Mammary epithelial cell (primary cell): ENCODE measurements at regions not wholly inside any gene's neighbourhood (a gene's known extent, or its start where the extent isn't known, plus 50 kb on each side); places are given as distances from the start of the nearest gene placed in this dataset.

Source experiments
- CTCF ChIP-seq, 2 donors: IDR thresholded peaks in 1 of 2; conservative IDR thresholded peaks in 1 of 2; 2 replicates each; pipeline ENCODE4 v1.5.1; 2011 to 2012; ENCODE audit warnings: inconsistent platforms in 2 of 2, low read length in 2 of 2, mild to moderate bottlenecking in 2 of 2, control low read depth in 1 of 2, low read depth in 1 of 2; ENCODE audit not compliant: insufficient read depth in 1 of 2; ENCODE audit errors: extremely low read depth in 1 of 2
- EZH2 ChIP-seq: IDR thresholded peaks from 2 replicates; pipeline ENCODE4 v1.6.1; 2012; ENCODE audit warnings: low read length, inconsistent platforms, borderline replicate concordance

DNA sequence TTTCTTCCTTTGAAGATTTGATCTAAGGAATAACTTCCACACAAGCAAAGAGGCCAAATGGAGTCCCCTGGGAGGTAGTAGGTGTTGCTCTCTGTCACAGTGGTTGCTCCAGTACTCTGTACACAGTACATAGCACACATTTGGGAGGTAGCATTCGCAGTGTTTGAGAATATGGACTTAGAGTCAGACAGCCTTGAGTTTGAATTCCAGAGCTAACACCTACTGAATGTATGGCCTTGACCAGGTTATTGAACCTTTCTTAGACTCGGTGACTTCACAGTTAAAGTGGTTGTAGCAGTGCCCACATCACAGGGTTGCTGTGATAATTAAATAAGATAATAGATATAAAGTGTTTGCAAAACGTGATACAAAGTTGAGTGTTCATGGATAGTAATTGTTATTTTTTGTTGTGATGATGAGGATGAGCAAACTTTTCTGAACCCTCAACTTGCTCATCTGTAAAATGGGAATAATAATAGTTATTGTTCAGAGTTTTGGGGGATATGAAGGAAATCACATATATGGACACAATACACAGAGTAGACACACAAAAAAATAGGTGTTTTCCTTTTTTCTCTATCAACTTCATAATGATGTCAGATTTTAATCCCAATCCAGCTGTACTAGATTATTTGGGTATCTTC is 271.6 kb upstream of the CRY1 start:
- TF ChIP-seq CTCF (conservative IDR thresholded peaks at IDR 0.05 in 1 of 2, IDR thresholded peaks at IDR 0.05 in 1 of 2; ENCODE audit: extremely low read depth in 1 of 2, insufficient read depth in 1 of 2, low read depth in 1 of 2, low read length in 2 of 2) (no peak), EZH2 (no peak)
